ENCODE measurements at regions not wholly inside any gene's neighbourhood (a gene's known extent, or its start where the extent isn't known, plus 50 kb on each side); places are given as distances from the start of the nearest gene placed in this dataset.

DNA sequence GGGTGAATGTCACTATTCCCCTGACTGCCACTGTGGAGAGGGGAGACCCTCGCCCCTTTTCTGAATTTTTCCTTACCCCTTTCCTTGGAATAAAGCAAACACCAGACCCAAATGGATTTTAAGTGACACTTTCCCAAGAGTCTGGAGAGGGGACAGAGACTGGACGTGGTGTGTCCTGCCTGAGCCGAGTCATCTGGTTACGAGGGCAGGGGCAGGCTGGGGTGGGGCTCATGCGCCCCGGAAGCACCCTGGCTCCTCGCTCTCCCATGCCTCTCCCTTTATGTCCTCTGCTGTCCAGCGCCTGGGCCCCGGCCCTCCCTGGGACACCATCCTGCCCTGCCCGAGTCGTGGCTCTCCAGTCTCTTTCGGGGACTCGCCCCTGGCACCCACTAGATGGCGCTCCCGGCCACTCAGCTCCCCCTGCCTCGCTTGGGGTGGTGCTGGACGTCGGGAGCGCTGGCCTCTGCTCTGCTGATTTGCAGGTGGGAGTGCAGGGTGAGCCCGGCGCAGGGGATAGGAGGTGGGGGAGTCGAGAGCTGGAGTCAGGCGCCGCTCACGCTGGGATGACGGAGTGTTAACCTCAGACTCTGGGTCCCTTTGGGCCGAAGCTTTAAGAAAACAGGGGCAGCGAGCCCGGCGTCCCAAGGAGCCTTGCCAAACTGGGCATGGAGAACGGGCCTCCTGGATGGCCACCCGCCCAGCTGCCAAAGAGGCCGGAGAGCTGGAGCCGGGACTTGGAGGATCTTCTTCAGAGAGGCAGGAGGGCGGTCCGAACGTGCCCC lies 89.8 kb downstream of the RPS6KA4 start:
- Histone ChIP-seq H3K9me3 (no peaks in the 10 kb centered on the region), H3K27ac (peak overlapping the region; percentile 17 to 19), H3K4me1 (peaks cover 0 to 14% of the 10 kb centered on the region in 2 donors), H3K27me3 (no peaks in the 10 kb centered on the region), H3K36me3 (no peaks in the 10 kb centered on the region), H3K4me3 (peak overlapping the region; percentile 21 to 40)
- DNase-seq (ENCODE audit: low spot score): peak; percentile 79
- TF ChIP-seq CTCF (IDR thresholded peaks at IDR 0.05): peak; percentile 57 to 87

DNA sequence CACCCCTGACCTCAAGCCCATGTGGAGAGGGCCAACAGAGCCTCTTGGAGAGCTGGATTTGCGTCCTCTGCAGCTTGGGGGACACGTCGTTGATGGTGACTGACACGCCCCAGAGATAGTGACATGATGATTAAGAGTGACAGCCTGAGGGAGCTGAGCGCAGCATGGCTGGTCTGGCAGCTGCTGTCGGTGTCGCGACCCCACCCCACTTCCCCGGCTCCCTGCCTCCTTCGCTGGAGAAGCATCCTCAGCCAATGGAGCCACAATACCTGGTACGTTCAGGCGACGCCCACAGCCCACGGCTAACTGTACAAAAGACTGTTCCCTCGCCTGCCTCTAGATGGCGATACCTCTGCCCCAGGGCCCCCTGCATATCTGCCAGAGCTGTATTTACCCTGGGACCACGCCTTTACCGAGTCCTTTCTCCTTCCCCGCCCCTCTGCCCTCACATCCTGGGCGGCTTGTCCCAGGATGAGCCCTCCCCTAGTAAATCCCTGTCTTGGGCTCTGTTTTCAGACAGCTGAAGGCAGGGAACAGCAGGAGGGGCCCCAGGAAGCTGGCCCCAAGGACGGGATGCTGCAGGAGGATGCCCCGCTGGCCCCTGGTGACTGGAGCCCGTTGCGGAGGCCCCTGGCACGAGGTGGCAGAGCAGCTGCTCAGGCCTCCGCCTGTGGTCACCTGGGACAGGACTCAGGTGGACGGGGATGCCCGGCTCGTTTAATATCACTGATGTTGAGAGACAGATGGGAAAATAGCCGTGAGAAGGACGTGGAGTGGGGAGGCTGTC lies 90.6 kb downstream of the RPS6KA4 start:
- no peaks in the 10 kb centered on the region for H3K9me3 ChIP-seq
- DNase-seq (ENCODE audit: low spot score): no peak
- no peaks in the 10 kb centered on the region for H3K27me3 ChIP-seq
- TF ChIP-seq CTCF (IDR thresholded peaks at IDR 0.05): peak; percentile 40 to 77
- H3K4me1 ChIP-seq: peaks cover 0 to 14% of the 10 kb centered on the region in 2 donors
- H3K4me3 ChIP-seq: peak overlapping the region in 1 of 2 donors; percentile 40
- no peak overlapping the region for H3K27ac ChIP-seq
- H3K36me3 ChIP-seq: no peaks in the 10 kb centered on the region

GRCh38 chr11:64450168-64450560 lies 91.2 kb downstream of the RPS6KA4 start:
- H3K4me3 ChIP-seq: no peak overlapping the region
- no peak for DNase-seq (ENCODE audit: low spot score)
- no peaks in the 10 kb centered on the region for H3K36me3 ChIP-seq
- H3K27ac ChIP-seq: no peak overlapping the region
- TF ChIP-seq CTCF (IDR thresholded peaks at IDR 0.05): no peak
- H3K9me3 ChIP-seq: no peaks in the 10 kb centered on the region
- peaks cover 0 to 14% of the 10 kb centered on the region in 2 donors for H3K4me1 ChIP-seq
- H3K27me3 ChIP-seq: no peaks in the 10 kb centered on the region

DNA sequence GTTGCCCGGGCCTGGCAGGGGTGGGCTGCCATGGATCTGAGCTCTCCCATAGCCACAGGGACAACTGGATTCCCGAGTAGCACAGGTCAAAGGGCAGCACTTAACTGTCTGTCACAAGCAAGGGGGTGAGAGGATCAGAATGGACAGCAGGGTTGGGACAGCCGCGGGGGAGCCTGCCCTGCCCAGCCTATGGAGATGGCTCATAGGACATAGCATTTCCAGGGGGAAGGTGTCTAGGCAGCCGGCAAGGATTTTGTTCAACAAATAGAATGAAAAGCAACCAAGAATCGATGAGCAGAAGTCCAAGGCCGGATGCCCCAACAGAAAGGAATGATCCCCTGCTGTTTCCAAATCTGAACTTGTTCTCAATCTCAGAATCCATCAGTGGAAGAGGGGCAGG lies 92.9 kb downstream of the RPS6KA4 start:
- H3K36me3 ChIP-seq: no peaks in the 10 kb centered on the region
- H3K4me1 ChIP-seq: peaks cover 0 to 14% of the 10 kb centered on the region in 2 donors
- no peaks in the 10 kb centered on the region for H3K9me3 ChIP-seq
- TF ChIP-seq CTCF (IDR thresholded peaks at IDR 0.05): no peak
- no peak overlapping the region for H3K4me3 ChIP-seq
- no peak for DNase-seq (ENCODE audit: low spot score)
- H3K27ac ChIP-seq: no peak overlapping the region
- no peaks in the 10 kb centered on the region for H3K27me3 ChIP-seq

DNA sequence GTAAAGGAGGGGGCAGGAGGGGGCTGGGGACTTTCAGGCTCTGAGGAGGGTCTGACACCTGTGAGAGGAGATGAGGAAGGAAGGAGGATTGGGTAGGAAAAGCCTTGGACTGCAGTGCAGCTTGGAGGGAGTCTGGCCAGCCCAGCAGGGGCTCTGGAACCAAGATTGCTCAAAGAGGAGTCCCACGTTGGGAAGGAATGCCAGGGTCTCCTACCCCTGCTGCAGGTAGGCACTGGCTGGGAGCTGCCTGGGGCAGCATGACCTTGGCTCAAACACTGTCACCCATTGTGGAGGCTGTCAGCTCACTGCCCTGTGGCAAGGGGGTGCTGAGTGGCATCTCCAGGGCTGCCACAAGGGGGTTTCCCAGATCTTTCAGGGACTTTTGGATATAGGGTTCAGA lies 94.5 kb downstream of the RPS6KA4 start:
- Histone ChIP-seq H3K27me3 (no peaks in the 10 kb centered on the region), H3K36me3 (no peaks in the 10 kb centered on the region), H3K4me3 (no peak overlapping the region), H3K27ac (no peak overlapping the region), H3K4me1 (peaks cover 0 to 13% of the 10 kb centered on the region in 2 donors), H3K9me3 (no peaks in the 10 kb centered on the region)
- DNase-seq (ENCODE audit: low spot score): no peak
- TF ChIP-seq CTCF (IDR thresholded peaks at IDR 0.05): no peak
